HUDEP-2 (cell line): ENCODE measurements at regions not wholly inside any gene's neighbourhood (a gene's known extent, or its start where the extent isn't known, plus 50 kb on each side); places are given as distances from the start of the nearest gene placed in this dataset.

ENCODE experiments used
- DNase-seq, 76 experiments: peaks; one replicate each; lab custom pipeline; 2025; ENCODE audit not compliant: unreplicated experiment in 76 of 76; lab: John Stamatoyannopoulos, UW

DNA sequence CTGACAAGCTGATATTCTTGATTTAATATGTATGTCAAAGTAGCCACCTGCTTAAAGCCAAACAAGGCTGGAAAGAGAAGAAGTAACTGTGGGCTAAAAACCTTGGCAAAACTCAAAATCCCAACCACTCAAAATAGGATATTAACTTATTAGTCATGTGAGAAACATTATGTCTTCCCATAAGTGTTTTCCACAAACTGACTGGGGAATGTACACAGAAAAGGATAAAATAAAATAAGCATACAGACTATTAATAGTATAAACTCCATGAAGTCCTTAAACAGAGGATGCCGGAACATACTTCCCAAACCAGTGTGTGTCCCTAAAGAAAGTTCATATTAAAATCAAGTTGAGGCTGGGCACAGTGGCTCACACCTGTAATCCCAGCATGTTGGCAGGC, 263.7 kb upstream of the THBS1 start:
- DNase-seq: no peak

DNA sequence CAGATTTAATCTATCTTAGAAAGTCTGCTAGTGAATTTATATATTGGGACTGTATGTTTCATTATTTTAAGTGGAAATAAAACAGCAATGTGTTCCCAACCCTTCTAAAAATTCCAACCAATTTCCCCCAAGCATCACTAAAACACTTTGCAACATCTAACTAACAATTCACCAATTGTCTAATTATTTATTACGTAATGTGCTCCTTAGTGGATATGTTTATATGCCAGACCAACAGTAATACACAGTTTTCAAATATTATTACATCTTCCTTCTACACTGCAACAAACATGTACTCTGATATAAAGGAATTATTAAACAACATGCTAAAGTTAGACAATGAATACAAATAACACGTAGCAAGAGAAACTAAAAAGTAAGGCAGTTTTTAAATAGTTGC, 262.6 kb upstream of the THBS1 start:
- DNase-seq: no peak

DNA sequence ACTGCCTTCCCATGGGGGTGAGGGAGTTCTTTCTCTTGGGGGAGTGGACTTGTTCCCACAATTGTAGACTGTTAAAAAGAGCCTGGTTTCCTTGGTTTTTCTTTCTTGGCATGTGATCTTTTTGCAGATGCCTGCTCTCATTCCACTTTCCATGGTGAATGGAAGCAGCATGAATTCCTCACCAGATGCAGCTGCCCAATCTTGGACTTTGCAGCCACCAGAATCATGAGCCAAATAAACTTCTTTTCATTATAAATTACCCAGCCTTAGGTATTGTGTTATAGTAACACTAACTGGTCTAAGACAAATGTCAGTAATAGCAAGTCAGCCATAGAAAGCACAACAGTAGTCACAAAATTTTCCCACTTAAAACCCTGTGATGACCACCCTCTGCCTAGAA, 260.5 kb upstream of the THBS1 start:
- DNase-seq: no peak

DNA sequence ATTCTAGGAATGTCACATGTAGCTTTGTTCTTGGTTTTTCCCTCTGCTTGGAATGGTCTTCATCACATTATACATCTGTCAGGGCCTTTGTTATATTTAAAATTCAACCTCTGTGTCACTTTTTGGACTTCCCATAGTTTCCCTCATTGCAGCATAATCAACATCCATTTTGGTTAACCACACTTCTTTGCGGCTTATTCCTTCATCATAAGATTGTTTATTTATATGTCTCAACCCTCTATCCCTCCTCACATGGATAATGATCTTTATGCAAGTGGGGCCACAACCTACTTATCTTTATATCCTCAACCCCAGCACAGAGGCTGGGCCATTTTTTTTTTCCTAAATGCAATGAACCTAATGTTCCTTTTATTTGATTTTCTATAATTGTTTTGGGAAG, 260.0 kb upstream of the THBS1 start:
- no peak for DNase-seq

DNA sequence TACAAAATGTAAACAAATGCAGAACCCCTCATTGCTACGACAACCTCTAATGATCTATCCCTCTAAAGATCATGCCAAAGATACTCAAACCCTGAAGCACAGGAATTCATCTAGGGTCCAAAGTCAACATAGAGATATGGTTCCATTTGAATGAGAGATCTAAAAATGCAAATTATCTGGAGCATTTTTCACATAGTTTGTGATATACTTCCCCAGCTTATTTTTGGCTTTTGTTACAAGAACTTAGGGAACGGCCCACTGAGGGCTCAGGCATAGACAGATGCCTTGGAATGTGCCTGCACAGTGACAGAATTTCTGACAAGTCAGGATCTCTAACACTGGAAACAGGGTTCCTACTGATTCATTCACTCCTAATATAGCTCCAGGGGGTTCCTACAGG, 258.9 kb upstream of the THBS1 start:
- DNase-seq: no peak

DNA sequence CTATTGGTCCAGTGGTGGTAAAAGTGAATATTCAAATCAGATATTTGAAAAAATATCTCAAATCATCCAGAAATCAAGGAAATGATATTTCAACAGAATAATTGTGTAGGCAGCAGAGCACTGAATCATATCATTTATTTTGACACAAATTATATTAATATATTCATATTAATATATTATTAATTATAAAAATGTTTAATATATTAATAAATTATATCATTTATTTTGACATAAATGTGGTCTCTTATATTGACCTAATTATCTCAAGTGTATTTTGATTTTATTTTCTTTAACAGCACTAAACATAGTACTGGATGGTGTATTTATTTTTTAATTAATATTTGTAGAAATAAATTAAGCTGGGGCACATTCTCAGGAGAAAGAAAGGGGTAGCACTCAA, 257.7 kb upstream of the THBS1 start:
- no peak for DNase-seq

DNA sequence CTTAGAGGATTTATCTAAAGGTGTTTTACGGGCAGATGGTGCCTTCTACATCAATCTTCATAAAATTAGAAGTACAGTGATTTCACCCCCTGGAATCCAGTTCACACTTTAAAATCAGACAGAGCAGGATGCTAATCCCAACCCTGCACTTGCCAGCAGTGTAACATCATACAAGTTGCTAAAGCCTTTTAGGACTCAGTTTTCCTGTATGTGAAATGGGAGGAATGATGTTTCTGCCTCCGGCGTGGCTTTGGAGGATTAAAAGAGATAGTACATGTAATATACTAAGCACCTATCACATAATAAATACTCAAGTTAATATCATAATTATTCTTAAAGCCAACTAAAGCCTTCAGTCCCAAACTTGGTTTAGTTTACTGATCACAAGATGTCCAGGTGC, 257.2 kb upstream of the THBS1 start:
- DNase-seq: no peak

DNA sequence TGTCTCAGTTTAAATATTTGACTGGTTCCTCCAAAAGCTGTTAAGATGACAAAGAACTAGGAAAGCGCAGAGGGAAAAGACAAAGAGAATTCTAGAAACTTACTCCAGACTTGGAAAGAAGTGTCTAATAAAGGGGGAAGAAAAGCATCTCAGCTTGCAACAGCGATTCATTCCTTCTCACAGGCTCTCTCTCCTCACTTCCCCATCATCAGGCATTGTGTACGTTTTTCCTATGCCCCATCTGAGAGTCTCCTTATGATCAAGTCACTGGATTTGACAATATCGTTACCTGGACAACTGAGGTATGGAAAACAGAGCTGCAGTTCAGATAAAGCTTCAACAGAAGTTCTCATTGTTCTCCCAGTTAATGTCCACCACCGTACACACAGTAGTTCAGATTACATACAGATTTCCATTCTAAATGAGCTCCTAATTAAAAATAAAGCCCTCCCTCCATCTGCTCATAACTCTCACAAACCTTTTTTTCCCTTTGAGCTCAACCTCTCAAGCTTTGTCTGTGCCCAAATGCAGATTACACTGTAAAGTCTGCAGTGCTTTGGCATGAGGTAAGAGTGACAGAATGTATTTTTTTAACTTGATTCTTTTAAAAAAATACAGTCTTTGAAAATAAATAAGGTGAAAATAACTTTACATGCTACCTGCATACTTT, 254.4 kb upstream of the THBS1 start:
- no peak for DNase-seq

DNA sequence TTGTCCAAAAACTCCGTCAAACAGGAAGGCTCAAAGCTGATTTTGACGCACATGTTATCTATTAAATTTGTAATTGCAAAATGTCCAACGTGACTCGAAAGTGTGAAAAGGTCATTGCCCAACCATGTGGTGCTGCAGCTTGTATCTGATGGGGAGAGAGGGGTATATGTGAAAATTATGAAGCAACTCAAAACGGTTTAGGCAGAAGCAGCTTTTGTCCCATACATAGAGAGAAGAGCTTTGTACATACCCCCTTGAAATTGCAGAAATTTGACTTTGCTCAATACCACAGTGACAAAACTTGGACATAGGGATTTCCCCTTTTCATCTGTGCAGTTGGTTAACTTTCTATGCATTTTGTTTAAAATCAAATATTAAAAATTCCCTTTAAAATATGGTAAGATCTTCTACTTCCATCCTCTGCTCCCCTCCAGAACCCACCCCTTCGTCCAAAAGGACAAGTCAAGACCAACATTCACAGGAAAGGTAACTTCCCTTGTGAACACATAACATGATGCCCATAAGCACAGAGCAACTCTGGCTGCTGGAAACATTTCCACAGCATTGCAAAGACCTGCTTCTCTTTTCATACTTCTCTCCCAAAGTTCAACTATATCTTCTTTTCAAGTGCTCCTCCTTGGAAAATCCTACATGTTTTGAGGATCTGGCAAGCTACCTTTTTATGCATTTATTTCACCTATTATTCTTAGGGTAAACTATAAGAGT, 253.7 kb upstream of the THBS1 start:
- no peak for DNase-seq

DNA sequence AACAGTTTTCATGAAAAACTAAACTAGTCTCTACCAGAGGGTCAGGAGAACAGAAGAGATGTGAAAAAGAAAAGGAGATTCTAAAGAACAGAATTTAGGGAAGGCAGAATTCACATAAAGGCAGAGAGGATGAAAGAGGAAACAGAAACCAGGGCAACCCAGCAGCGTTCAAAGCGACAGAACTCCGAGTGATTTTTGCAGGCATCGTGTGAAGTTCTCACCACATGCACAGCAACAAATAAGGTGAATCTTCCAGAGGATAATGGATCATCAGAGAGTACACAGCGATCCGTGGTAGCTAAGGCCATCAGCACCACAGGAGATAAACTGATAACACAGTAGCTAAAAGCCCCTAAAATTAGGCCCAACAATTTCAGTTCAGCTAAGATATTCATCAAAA, 250.8 kb upstream of the THBS1 start:
- DNase-seq: no peak

DNA sequence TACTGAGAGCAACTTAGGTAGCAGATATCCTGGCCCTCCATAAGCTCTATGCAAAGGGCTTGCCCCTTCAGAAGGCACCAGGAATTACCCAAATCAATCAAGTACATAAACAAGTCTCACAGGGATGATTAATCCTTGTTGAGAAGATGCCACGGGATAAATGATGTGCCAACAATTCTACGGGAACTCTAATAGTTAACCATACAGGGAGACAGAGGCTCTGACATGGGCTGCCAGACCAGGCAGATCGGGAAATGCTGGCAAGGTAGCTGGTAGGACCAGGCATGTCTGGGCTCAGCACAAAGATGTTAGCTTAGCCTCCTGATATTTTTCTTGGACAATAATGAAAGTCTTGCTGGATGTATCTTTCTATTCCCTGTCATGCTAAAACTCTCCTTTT, 249.3 kb upstream of the THBS1 start:
- DNase-seq: no peak

DNA sequence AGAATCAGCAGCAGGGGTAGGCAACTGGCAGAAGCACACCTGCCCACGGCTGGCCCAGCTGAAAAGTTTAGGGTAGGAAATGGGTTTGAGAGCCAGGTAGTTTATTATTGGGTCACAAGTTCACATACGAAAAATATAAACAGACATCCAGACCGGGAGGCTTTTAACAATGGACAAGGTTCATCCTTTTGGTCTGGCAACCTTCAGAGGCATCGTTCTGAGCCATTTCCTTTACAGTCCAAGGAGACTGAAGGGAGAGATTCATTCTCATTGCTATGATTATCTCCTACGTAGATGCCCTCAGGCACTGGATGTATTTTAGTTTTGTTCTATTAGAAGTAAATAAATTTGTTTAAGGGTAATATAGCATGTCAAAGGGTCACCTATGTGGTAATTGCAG, 248.0 kb upstream of the THBS1 start:
- no peak for DNase-seq

DNA sequence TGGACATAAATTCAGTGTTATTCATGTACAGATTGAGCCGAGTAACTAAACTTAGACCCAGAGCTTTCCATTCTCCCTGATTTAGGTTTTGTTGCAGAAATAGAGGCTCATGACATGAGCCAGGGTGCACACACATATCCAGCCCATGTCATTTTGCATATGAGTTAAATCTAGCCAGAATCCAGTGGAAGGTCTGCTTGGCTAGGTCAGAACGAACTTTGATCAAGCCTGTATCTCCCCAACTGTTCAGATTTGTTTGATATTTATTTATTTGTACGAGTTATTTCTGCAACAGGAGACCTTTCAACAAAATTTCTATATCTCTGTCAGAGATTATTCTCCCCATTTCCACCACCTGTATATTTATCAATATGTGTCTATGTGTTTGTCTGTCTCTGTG, 247.5 kb upstream of the THBS1 start:
- no peak for DNase-seq

DNA sequence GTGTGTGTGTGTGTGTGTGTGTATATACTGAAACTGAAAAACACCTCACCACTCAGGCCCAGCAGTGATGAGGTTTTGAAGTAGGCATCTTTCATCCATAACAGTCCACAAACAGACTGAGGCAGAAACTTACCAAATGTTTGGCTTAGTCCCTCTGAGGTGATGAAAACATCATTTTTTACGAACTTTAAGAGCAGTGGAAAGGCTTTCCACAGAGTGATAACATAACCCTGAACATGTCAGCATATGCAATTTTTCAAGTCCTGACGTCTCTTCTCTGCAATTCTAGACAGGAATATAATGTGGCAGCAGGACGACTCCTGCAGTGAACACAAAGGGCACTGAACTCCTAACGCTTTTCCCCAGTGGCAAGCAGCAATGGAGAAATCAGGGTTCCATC, 247.0 kb upstream of the THBS1 start:
- no peak for DNase-seq

DNA sequence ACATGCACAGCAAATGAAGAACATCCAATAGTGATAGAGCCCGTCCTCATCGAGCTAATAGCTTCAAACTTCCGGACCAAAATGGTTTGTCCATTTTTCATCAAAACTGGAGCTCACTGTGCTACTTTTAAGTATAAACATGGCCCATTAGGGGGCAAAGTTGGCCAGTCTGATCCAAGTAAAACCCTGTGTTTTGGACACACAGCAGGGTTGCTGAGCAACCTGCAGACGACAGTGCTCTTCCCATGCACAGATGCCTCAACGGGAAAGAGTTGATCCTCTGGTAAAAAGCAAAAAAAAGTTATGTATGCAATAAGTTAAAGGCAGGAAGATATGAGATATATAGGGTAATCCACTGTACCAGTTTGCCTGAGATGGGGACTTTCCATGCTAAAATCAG, 244.0 kb upstream of the THBS1 start:
- DNase-seq: no peak

DNA sequence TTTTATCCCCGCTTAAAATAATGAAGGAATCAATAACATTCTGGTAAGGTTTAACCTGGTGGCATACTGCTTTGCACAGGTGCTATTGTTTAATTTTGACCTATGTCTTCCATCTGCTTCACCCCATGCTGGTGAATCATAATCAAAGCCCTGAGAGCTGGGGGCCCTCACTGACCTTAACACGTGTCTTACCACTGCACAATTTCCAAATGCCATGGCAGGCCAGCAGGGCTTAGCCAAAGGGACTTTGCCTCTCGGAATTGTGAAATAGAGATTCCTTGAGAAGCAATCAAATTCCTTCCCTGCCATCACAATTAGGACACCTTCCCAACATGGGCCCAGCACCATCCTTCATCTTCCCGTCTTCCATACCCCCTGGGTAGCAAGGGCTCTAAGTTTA, 242.6 kb upstream of the THBS1 start:
- DNase-seq: no peak

DNA sequence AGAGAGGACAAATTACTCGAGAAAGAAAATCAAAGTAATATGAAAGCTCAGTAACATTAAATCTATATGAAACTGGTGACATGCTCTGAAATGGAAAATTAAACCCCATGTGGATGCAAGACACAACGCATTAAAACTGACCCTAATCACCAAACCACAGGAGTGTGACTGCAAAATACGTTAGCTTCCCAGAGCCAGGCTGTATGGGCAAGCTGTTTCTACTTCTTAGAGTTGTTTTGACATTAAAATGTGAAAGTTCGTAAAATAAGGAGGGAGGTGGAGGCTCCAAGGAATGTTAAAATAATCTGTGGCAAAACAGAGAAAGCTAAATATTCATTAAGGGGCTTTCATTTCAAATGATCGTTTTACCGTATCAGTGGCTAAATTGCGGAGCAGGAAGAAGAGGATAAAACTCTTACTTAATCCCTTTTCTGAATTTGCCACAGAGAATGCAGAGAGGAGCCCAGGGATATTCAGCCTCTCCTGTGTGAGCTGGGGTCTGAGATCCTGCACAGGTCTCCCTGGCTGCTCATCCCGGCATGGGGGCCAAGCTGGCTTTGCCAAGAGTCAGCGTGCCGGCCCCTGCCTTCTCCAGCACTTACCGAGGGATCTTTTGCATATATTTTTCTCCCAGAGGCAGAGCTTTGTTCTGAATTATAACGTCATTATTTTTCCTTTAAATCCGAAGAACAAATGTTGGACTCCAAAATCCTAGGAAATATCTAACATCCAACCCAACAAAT, 239.8 kb upstream of the THBS1 start:
- no peak for DNase-seq

DNA sequence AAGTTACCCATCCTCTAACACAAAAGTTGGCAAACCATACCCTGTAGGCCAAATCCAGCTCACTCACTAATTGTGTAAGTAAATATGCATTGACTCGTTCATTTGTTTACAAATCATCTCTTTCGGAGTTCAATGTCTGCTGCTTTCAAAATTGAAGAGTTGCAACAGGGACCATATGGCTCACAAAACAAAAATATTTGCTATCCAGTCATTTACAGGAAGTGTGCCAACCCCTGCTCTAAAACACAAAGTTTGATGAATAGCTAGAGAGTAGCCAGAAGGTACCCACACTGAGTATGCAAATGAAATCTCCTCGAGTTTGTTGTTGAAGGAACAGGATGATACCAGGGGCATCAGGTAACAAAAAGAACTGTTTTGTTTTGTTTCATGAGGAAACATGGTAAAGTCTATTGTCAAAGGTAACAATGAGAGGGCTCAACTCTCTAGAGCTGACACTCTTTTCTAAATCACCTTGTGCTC, 236.2 kb upstream of the THBS1 start:
- no peak for DNase-seq

DNA sequence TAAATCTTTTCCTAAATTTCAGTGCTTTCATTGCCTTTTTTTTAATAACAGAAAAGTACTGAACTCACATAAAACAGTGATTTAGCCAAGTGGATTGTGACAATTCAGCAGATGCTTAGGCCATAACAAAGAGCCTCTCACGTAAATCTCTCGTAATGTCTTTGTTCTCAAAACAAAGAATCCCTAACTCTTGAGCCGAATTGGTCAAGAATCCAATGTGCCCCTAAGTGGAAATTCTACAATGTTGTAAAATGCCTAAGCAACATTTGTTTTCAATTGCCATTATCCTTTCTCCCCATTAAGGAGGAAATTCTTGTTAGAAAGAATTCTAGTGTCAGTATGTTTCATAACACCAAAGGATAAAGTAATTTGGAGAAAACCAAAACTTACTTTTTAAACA, 235.7 kb upstream of the THBS1 start:
- DNase-seq: no peak

DNA sequence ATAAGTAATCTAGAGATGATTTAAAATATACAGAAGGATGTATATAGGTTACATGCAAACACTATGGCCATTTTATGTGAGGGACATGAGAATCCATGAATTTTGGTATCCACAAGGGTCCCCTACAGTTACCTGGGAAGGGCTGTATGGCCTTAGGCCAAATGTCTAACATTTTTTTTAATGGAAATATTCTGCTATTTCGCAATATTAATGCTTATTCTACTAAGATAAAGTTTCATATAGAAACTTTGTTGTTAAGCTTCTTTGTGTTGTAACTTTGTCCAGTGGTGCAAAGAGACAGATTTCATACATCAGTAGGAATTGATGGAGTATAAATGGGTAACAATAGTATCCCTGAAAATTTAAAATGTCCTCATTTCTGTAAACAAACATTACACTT, 233.4 kb upstream of the THBS1 start:
- no peak for DNase-seq

DNA sequence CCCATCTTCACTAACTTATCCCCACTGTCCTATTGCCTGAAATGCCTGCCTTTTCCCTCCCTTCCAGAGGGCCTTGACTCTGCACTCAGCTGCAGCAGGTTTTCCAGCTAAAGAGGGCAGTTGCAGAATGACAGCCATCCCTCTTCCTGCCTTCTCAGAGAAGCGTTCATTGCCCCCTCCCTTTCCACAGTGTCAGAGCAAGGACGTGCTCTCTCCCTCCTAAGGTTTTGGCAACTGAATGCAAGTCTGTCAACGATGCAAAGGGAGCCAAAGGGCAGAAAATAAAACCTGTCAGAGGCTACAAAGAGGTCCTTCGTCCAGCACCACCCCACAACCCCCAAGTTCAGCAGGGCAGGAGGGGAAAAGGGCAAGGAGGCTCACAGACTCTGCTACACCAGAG, 230.1 kb upstream of the THBS1 start:
- no peak for DNase-seq

DNA sequence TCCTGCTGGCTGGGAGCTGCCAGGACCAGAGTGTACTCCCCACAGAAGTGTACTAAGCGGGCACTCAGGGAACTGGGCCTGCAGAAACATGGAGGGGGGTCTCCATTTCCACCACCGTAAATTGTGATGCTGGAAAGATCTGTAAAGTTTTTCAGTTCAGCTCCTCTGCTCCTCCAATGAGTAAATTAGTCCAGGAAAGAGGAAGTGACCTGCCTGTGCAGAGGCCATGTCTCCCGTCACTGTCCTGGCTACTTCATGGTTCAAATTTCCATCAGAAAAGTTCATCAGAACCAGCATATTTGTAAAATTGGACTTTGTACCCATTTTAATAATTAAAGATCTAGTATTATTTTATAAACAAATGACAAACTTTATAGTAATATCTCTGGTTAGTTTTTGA, 226.7 kb upstream of the THBS1 start:
- no peak for DNase-seq
